GM23248 (cell line): ENCODE measurements at regions not wholly inside any gene's neighbourhood (a gene's known extent, or its start where the extent isn't known, plus 50 kb on each side); places are given as distances from the start of the nearest gene placed in this dataset.

Source experiments
- EZH2 ChIP-seq: fragments of 200-600 bp; sonication (generic); IDR thresholded peaks from 2 replicates; pipeline ENCODE4 v1.6.1; 2018; ENCODE audit warnings: antibody characterized with exemption, mild to moderate bottlenecking; ENCODE audit not compliant: insufficient read depth, poor library complexity, severe bottlenecking
- EZH2phosphoT487 ChIP-seq: fragments of 200-600 bp; sonication (generic); IDR thresholded peaks from 2 replicates; pipeline ENCODE4 v1.6.1; 2018; ENCODE audit warnings: antibody characterized with exemption, moderate library complexity, mild to moderate bottlenecking, low read depth; ENCODE audit not compliant: insufficient read depth

DNA sequence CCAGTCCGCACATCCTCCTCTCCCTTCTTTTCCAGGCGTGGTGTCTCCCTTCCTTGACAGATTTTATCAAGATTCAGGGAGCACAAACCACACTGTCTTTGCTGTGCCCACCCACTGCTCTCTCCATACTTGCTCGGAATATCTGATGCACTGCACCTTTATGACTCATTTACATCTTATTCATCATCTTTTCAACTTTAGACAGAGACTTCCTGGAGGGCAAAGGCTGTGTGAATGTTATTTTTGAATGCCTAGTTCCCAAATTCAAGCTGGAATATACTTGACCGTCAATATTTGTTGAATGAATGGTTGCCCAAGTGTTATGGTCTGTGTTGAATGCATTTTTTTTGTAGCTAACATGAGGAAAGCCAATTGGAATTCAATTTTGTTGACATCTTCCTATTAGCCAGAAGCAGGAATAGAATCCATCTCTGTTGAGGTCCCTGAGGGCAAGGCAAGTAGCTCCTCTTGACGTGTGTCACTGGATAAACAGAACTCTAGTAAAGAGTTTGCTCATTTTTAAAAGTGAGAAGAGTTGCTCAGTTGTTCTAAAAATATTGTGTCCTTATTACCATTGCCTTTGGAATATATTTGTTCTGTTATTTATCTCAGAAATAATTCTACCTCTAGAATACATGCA lies 95.0 kb downstream of the KLF6 start:
- TF ChIP-seq EZH2phosphoT487: no peak
- no peak for TF ChIP-seq EZH2
